ENCODE measurements at regions not wholly inside any gene's neighbourhood (a gene's known extent, or its start where the extent isn't known, plus 50 kb on each side); places are given as distances from the start of the nearest gene placed in this dataset.

GRCh38 chr2:179377296-179377695 is 112.7 kb upstream of the SESTD1 start:
- TF ChIP-seq POLR2A (IDR thresholded peaks at IDR 0.05; ENCODE audit: low read length), result no peak
- TF ChIP-seq GATA1 (IDR thresholded peaks at IDR 0.05; ENCODE audit: low read depth, low read length), result no peak
